ENCODE measurements at regions not wholly inside any gene's neighbourhood (a gene's known extent, or its start where the extent isn't known, plus 50 kb on each side); places are given as distances from the start of the nearest gene placed in this dataset.

GRCh38 chr14:98368221-98368620, 903.8 kb downstream of the BCL11B start:
- no peak for DNase-seq

DNA sequence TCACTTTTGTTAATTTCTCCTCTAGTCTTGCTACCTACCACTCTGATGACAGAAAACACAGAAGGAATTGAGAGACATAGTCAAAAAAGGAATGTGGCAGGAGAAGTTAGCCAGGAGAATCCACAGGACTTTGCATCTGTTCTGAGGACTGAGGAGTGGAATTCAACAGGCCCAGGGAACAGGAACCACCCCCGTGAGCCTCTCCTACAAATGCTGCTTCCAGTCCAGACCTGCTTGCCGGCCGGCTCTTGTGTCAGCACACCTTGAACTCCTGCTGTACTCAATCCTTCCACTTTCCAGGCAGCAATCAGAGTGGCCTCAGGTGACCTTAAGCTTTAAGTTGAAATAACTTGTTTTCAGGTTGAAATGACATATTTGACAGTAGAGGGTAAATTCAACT, 903.1 kb downstream of the BCL11B start:
- DNase-seq = no peak

GRCh38 chr14:98369344-98369743, 902.7 kb downstream of the BCL11B start:
- DNase-seq = no peak

GRCh38 chr14:98370352-98370751, 901.6 kb downstream of the BCL11B start:
- DNase-seq = no peak

DNA sequence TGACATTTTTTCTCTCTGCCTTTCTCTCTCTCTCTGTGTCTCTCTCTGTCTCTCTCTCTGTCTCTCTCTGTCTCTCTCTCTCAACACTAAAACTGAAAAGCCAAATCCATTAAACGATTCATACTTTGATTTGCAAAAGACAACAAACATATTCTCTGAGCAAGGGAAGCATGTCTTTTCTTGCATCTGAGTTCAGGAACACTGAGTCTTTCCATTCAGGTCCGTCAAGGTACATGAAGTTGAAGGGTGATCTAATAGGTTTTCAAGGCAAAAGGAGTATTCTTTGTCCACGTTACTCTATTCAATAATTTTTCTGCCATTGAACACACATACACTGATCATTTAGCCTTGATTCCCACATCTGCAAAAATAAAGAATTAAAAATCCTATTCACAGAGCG, 900.9 kb downstream of the BCL11B start:
- DNase-seq = no peak

GRCh38 chr14:98374136-98374535, 897.9 kb downstream of the BCL11B start:
- DNase-seq = no peak

GRCh38 chr14:98375566-98375965, 896.4 kb downstream of the BCL11B start:
- DNase-seq = no peak

GRCh38 chr14:98379830-98380229, 892.2 kb downstream of the BCL11B start:
- DNase-seq = no peak

DNA sequence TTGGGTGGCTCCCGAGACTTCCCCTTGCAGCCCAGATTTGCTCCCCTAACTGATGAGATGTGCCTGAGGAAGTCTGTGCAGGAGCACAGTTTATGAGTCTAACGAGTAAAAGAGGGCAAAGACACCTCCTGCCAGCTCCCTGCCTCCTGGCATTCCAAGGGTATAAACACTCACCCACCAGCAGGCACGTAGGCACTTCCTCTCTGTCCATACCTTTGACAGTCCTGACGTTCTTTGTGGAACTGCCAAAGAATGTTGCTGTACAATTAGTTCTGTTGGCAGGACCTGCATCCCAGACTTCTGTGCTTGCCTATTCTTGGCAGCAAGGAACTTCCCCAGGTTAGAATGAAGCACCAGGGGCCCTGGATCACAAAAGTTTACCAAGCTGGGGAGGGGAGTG, 889.3 kb downstream of the BCL11B start:
- DNase-seq = no peak

DNA sequence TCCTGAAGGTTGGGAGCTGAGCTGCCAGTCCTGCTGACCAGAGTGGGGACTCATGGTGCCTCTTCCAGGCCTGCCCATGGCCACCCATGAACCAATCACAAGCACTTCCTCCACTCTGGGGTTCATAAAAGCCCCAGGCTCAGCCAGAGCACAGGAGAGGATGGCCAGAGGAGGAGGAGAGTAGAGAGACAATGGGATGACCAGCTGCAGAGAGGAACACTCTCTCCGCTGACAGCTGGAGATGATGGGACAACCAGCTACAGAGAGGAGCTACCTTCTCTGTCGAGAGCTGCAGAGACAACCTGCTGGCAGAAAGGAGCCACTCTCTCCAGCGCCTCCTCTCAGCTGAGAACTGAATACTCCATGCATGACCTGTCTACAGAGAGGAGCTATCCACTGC, 886.1 kb downstream of the BCL11B start:
- DNase-seq = no peak

GRCh38 chr14:98391061-98391460, 880.9 kb downstream of the BCL11B start:
- DNase-seq = no peak

DNA sequence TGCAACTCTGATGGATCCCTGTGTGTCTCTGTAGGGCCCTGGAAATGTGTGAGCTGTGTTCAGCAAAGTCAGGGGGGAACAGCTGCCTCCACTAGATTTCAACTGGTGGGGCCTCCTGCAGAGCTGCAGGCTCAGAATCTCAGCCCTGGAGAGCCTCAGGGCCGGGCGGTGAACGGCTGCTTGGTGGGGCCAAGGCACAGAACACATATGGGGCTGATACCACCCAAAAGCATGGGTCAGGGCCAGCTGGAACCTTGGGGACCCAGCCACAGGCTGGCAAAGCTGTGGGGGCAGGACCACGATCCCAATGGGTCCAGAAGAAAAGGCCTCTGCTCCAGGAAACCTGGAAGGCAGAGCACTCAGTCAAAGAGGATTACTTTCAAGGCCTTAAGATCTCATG, 878.5 kb downstream of the BCL11B start:
- no peak for DNase-seq

DNA sequence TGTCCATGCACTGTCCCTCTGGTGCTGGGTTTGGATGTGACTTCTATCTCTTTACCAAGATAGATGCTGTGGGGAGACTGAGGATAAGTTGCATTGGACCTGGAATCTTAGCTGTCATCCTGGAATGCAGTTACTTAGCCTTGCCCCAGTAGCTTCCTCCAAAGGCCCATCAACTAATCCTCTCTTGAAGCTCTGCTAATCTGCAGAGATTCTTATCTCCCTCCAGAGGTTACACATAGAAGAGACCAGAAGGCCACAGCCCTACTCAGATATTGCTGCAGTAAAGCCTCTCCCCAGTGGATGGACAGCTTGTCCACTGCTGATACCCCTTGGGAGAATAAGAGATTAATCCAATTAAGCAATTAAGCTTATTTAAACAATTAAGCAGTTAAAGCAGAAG, 867.2 kb downstream of the BCL11B start:
- DNase-seq = no peak

DNA sequence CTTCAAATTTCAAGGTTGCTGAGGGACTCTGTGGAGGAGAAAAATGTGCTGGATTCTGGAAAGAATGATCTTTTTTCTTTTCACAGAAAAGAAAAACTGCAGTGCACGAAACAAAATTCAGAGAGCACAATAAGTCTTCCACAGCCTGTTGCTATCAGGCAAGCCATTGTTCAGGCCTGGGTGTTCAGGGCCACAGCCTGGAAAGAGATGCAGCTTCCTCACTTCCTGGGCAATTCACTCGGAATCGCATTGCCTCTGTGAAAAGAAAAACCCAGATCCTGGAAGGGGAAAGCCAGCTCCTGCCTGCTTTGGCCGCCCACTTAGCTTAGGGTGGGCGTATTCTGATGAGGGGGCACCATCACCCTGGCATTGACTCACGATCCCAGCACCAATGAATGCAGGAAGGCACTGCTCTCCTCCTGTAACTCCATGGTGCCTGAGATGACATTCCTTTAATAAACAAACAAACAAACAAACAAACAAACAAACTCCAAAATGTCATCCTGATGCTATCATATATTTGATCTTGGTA, 863.9 kb downstream of the BCL11B start:
- no peak for DNase-seq

GRCh38 chr14:98408713-98409112, 863.3 kb downstream of the BCL11B start:
- no peak for DNase-seq

- no peak for DNase-seq
Measured at GRCh38 chr14:98411154-98411553, 860.8 kb downstream of the BCL11B start.

DNA sequence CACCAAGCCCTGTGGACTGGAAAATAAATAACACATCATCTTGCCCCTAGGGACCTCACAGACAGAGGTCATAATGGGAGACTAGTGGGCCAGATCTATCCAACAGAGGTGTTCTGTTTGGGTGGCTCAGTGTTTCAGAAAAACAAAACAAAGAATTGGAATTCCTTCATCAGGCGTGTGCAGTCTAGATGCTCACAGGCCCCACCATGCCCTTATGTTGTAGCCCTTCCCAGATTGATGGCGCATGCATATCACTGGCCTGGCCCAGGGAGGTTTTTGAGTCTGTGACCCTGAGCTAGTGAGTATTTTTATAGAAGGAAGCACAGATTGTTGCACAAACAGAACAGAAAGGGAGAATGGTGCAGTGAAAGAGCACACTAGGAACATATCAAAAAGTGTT, 859.6 kb downstream of the BCL11B start:
- DNase-seq = no peak

DNA sequence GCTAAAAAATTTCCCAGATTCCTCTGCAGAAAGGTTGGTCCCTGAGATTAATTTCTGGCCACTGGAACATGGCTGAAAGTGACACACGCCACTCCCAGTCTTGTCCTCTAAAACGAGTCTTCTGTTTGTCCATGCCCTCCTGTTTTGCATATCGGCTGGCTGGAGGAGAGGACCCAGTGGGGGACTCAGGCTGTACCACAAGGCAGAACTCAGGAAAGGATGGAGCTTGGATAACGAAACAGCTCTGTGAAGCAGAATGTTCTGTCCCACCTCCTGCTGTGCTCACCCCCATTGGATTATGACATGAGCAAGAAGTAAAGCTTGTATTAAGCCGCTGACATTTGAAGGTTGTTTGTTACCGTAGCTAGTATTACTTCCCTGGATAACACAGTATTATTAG, 856.2 kb downstream of the BCL11B start:
- DNase-seq = no peak

DNA sequence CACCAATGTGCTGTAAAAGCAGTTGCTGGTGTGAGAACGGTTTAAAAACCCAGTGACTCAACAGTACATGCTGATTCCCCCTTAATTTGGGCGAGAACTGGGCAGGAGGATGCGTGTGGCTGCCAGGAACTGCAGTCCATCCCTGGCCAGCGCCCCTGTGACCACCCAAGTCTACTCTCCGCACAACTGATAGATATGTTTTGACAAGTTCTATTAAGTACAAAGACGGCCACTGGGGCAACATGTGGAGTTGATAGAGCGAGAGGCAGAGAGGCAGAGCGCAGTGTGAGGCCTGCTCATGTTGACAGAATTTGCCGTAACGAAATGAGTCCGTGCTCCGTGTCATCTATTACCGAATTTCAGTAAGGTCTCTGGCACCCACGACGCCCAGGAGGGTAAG, 855.0 kb downstream of the BCL11B start:
- no peak for DNase-seq

GRCh38 chr14:98428483-98428994, 843.5 kb downstream of the BCL11B start:
- DNase-seq = no peak

DNA sequence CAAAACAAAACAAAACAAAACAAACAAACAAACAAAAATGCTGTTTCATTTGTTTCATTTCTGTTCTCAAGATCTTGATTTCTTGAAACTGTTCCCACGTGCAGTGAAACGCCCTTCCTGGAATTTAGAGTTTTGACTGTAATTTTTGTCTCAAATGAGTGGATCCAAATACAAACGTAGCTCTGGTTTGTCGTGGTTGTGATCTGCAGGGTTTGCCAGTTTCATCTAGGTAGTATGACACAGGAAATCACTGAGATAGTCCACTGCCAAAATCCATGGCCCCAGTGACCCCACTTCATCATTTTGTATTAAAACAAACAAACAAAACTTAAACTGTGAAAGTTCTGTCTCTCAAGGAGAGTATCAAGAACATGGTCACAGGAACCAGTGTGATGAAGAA, 838.6 kb downstream of the BCL11B start:
- no peak for DNase-seq

DNA sequence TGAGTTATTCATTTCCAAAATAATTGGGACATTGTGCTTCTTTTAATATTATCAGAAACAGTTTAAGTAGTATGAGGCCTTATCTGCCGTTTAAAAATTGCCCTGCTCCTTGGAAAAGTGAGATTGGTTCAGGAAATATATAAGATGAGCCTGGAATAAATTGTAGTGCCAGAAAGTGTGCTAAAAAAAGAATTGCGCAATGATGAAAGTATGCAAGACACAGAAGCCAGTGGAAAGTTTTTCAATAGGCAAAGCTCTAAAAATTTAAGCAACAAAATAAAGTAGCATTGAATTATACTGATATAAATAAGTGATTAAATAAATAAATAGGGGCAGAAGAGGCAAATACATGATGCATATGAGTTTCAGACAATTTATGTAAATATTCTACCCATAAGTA, 834.9 kb downstream of the BCL11B start:
- DNase-seq = no peak

- DNase-seq = no peak
Measured at GRCh38 chr14:98444077-98444476, 827.9 kb downstream of the BCL11B start.

DNA sequence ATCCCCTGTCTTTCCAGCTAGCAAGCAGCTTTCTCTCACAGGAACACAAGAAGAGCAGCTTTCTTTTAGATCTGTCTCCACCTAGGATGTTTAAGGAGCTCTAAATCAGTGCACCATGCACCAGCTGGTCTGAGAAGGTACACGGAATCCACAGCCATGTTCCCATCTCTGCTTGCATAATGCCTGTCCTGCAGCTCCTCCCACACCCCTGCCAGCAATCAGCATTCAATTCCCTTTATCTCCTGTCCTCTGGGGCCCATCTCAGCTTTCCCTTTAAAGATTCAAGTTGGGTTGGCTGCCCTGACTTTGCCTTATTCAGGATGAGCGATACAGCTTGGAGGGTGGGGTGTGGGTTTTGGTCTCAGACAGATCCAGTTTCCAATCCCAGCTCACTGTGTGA, 826.3 kb downstream of the BCL11B start:
- DNase-seq = no peak

DNA sequence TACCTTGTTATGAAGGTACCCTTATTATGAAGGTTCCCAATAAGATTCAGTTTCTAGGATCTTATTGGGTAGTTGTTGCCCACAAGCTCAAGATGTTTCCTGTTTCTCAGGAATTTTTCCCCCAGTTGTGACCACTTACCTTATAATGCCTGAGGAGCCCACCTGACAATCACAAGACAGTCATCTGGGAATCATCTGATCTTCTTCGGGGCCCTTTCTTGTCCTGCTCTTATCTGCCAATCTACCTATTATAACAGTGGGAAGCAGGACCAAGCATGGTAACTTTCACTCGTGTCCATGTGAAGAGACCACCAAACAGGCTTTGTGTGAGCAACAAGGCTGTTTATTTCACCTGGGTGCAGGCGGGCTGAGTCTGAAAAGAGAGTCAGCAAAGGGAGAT, 825.5 kb downstream of the BCL11B start:
- no peak for DNase-seq

- no peak for DNase-seq
Measured at GRCh38 chr14:98456231-98456630, 815.8 kb downstream of the BCL11B start.

Data from NCI-H2227 treated with DMSO at 0.1 percent for 48 hours (cell line).